ENCODE measurements at regions not wholly inside any gene's neighbourhood (a gene's known extent, or its start where the extent isn't known, plus 50 kb on each side); places are given as distances from the start of the nearest gene placed in this dataset.

- Mint-ChIP-seq H3K27me3 (peaks cover 28 to 43% of the 10 kb centered on the region in 2 donors), H3K4me1 (ENCODE audit: low read depth in 2 of 2) (peaks cover 0 to 2% of the 10 kb centered on the region in 2 donors), H3K9me3 (no peaks in the 10 kb centered on the region), H3K4me3 (no peak overlapping the region), H3K36me3 (ENCODE audit: insufficient read depth) (peaks cover 3% of the 10 kb centered on the region), H3K27ac (no peak overlapping the region)
- ATAC-seq (replicated peaks): no peak
- DNase-seq: no peak
Observed at GRCh38 chr15:101543926-101544612, 54.6 kb upstream of the PCSK6 start.

- H3K36me3 Mint-ChIP-seq (ENCODE audit: insufficient read depth): peaks cover 3% of the 10 kb centered on the region
- peaks cover 28 to 43% of the 10 kb centered on the region in 2 donors for H3K27me3 Mint-ChIP-seq
- no peaks in the 10 kb centered on the region for H3K9me3 Mint-ChIP-seq
- H3K4me1 Mint-ChIP-seq (ENCODE audit: low read depth in 2 of 2): peaks cover 0 to 2% of the 10 kb centered on the region in 2 donors
- no peak overlapping the region for H3K27ac Mint-ChIP-seq
- DNase-seq (no peak), ATAC-seq (replicated peaks) (no peak)
- H3K4me3 Mint-ChIP-seq: no peak overlapping the region
Observed at GRCh38 chr15:101543431-101543830, 53.9 kb upstream of the PCSK6 start.

GRCh38 chr15:101543026-101543390 is 53.5 kb upstream of the PCSK6 start:
- Mint-ChIP-seq H3K4me3 (no peak overlapping the region), H3K36me3 (ENCODE audit: insufficient read depth) (peaks cover 3% of the 10 kb centered on the region), H3K27ac (no peak overlapping the region), H3K4me1 (ENCODE audit: low read depth in 2 of 2) (peaks cover 0 to 2% of the 10 kb centered on the region in 2 donors), H3K9me3 (no peaks in the 10 kb centered on the region), H3K27me3 (peaks cover 27 to 40% of the 10 kb centered on the region in 2 donors)
- no peak for ATAC-seq (replicated peaks)
- DNase-seq: no peak

- Mint-ChIP-seq H3K4me1 (ENCODE audit: low read depth in 2 of 2) (peaks cover 0 to 2% of the 10 kb centered on the region in 2 donors), H3K27ac (no peak overlapping the region), H3K36me3 (ENCODE audit: insufficient read depth) (peaks cover 3% of the 10 kb centered on the region), H3K4me3 (no peak overlapping the region), H3K9me3 (no peaks in the 10 kb centered on the region), H3K27me3 (peaks cover 21 to 35% of the 10 kb centered on the region in 2 donors)
- no peak for DNase-seq
- no peak for ATAC-seq (replicated peaks)
Observed at GRCh38 chr15:101542306-101543025, 53.0 kb upstream of the PCSK6 start.

GRCh38 chr15:101541501-101542292 is 52.2 kb upstream of the PCSK6 start:
- H3K4me3 Mint-ChIP-seq: no peak overlapping the region
- DNase-seq (no peak), ATAC-seq (replicated peaks) (no peak)
- no peaks in the 10 kb centered on the region for H3K9me3 Mint-ChIP-seq
- peaks cover 3% of the 10 kb centered on the region for H3K36me3 Mint-ChIP-seq (ENCODE audit: insufficient read depth)
- peaks cover 0 to 2% of the 10 kb centered on the region in 2 donors for H3K4me1 Mint-ChIP-seq (ENCODE audit: low read depth in 2 of 2)
- H3K27me3 Mint-ChIP-seq: peaks cover 17 to 37% of the 10 kb centered on the region in 2 donors
- no peak overlapping the region for H3K27ac Mint-ChIP-seq

GRCh38 chr15:101540480-101541239 is 51.2 kb upstream of the PCSK6 start:
- Mint-ChIP-seq H3K27ac (no peak overlapping the region), H3K27me3 (peaks cover 13 to 37% of the 10 kb centered on the region in 2 donors), H3K9me3 (no peaks in the 10 kb centered on the region), H3K4me3 (no peak overlapping the region), H3K4me1 (ENCODE audit: low read depth in 2 of 2) (peaks cover 0 to 2% of the 10 kb centered on the region in 2 donors), H3K36me3 (ENCODE audit: insufficient read depth) (peaks cover 3% of the 10 kb centered on the region)
- DNase-seq (no peak), ATAC-seq (replicated peaks) (no peak)

- Mint-ChIP-seq H3K4me1 (ENCODE audit: low read depth in 2 of 2) (peaks cover 0 to 2% of the 10 kb centered on the region in 2 donors), H3K9me3 (no peaks in the 10 kb centered on the region), H3K4me3 (no peak overlapping the region), H3K27ac (no peak overlapping the region), H3K27me3 (peaks cover 16 to 40% of the 10 kb centered on the region in 2 donors), H3K36me3 (ENCODE audit: insufficient read depth) (peaks cover 3% of the 10 kb centered on the region)
- DNase-seq (no peak), ATAC-seq (replicated peaks) (no peak)
Observed at GRCh38 chr15:101539930-101540329, 50.4 kb upstream of the PCSK6 start.

- Mint-ChIP-seq H3K4me1 (ENCODE audit: low read depth in 2 of 2) (peaks cover 0 to 2% of the 10 kb centered on the region in 2 donors), H3K4me3 (no peak overlapping the region), H3K27ac (no peak overlapping the region), H3K27me3 (peaks cover 19 to 44% of the 10 kb centered on the region in 2 donors), H3K36me3 (ENCODE audit: insufficient read depth) (peaks cover 3% of the 10 kb centered on the region), H3K9me3 (no peaks in the 10 kb centered on the region)
- DNase-seq (no peak), ATAC-seq (replicated peaks) (no peak)
Observed at GRCh38 chr15:101539492-101539891, 50.0 kb upstream of the PCSK6 start.
